Activated T-helper 2 cell treated with anti-CD3 and anti-CD28 coated beads, Interferon-gamma antibody, Interleukin-2, Interleukin-4, amounts not matched to agents 10 μg/mL and 5 μg/mL and 100 μg/mL, durations not matched to agents 14 hours and 24 hours and 36 hours (primary cell): ENCODE measurements at regions not wholly inside any gene's neighbourhood (a gene's known extent, or its start where the extent isn't known, plus 50 kb on each side); places are given as distances from the start of the nearest gene placed in this dataset.
"Not testable (repeated sequence)": the region's sequence is repeated elsewhere in the genome, so short reads cannot be mapped to it uniquely, and the experiment has no call there.

Experiments
- DNase-seq: peaks from one replicate; pipeline ENCODE4 v3.0.0; 2021; ENCODE audit warnings: low spot score
- H3K27ac Mint-ChIP-seq: one replicate; pipeline ENCODE4 v1.8.0; 2021; ENCODE audit warnings: mixed read lengths
- H3K27me3 Mint-ChIP-seq: one replicate; pipeline ENCODE4 v1.8.0; 2021; ENCODE audit warnings: low read depth, mixed read lengths
- H3K36me3 Mint-ChIP-seq: one replicate; pipeline ENCODE4 v1.8.0; 2021; ENCODE audit warnings: low read depth, mixed read lengths
- H3K4me1 Mint-ChIP-seq: one replicate; pipeline ENCODE4 v1.8.0; 2021; ENCODE audit warnings: low read depth, mixed read lengths
- H3K4me3 Mint-ChIP-seq: one replicate; pipeline ENCODE4 v1.8.0; 2021; ENCODE audit warnings: low read depth, mild to moderate bottlenecking, moderate library complexity, mixed read lengths
- H3K9me3 Mint-ChIP-seq: one replicate; pipeline ENCODE4 v1.8.0; 2021; ENCODE audit warnings: mixed read lengths
- intact Hi-C: fragments of 100-400 bp; cut with micrococcal nuclease; formaldehyde crosslinking; loops from one replicate; pipeline ENCODE4 v1.15.1; 2023

GRCh38 chr1:164087906-164088453 is 471.0 kb upstream of the PBX1 start:
- H3K4me1 Mint-ChIP-seq, result no peaks in the 10 kb centered on the region
- no peak for DNase-seq
- no peaks in the 10 kb centered on the region for H3K27me3 Mint-ChIP-seq
- no peak overlapping the region for H3K27ac Mint-ChIP-seq
- H3K9me3 Mint-ChIP-seq, result peaks cover 28% of the 10 kb centered on the region
- H3K36me3 Mint-ChIP-seq, result no peaks in the 10 kb centered on the region
- H3K4me3 Mint-ChIP-seq, result no peak overlapping the region
- intact Hi-C loops, result no loop called here

- no peak for DNase-seq
Measured at GRCh38 chr1:164092603-164093353, 466.2 kb upstream of the PBX1 start.

GRCh38 chr1:164093543-164093942 is 465.4 kb upstream of the PBX1 start:
- no peaks in the 10 kb centered on the region for H3K4me1 Mint-ChIP-seq
- intact Hi-C loops, result no loop called here
- H3K27me3 Mint-ChIP-seq, result no peaks in the 10 kb centered on the region
- no peaks in the 10 kb centered on the region for H3K36me3 Mint-ChIP-seq
- no peak overlapping the region for H3K4me3 Mint-ChIP-seq
- no peak for DNase-seq
- H3K9me3 Mint-ChIP-seq, result peaks cover 21% of the 10 kb centered on the region
- H3K27ac Mint-ChIP-seq, result no peak overlapping the region

More at GRCh38 chr1:164092603-164093353, 466.2 kb upstream of the PBX1 start:
- H3K9me3 Mint-ChIP-seq, result peaks cover 28% of the 10 kb centered on the region
- H3K27me3 Mint-ChIP-seq, result no peaks in the 10 kb centered on the region
- H3K4me1 Mint-ChIP-seq, result no peaks in the 10 kb centered on the region
- intact Hi-C loops, result no loop called here
- no peaks in the 10 kb centered on the region for H3K36me3 Mint-ChIP-seq
- H3K4me3 Mint-ChIP-seq, result no peak overlapping the region
- H3K27ac Mint-ChIP-seq, result no peak overlapping the region

DNA sequence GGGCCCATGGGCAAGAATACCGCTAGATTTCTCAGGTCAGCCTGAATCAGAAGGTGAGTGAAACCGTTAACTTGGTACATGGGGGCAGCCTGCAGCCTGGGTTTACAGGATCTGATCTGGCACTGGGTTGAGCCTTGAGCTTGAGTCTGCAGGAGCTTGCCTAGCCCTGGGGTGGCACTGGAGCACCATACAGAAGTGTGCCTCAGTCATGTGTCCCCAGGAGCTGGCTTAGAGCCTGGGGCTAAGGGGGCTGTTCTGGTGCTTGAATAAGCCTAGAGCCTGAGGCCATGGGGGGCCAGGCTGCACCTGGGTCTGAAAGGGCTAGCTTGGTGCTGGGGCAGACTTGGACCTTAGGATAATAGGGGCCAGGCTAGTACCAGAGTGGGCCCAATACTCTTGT is 457.2 kb upstream of the PBX1 start:
- no peak overlapping the region for H3K27ac Mint-ChIP-seq
- H3K4me3 Mint-ChIP-seq, result no peak overlapping the region
- no peak for DNase-seq
- no peaks in the 10 kb centered on the region for H3K4me1 Mint-ChIP-seq
- intact Hi-C loops, result no loop called here
- H3K36me3 Mint-ChIP-seq, result no peaks in the 10 kb centered on the region
- H3K27me3 Mint-ChIP-seq, result no peaks in the 10 kb centered on the region
- peaks cover 3% of the 10 kb centered on the region for H3K9me3 Mint-ChIP-seq

DNA sequence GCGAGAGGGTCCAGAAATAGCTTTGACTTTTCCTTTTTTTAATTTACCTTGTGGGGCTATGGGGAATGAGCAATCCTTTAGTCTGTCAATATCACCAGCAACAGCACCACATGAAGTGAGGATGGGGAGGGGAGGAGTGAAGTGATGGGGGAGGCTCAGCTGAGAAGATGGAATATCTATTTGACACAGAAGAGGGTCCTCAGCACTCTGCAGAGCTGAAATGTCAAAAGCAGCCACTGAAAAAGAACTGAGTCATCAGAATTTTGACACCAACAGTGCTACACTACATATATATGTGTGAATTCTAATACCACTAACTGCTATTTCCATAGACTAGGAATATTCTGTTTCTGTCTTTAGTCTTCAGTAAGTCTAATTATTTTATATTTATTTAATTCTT is 427.0 kb upstream of the PBX1 start:
- intact Hi-C loops, result no loop called here
- no peak for DNase-seq
- H3K9me3 Mint-ChIP-seq, result peaks cover 7% of the 10 kb centered on the region
- H3K4me1 Mint-ChIP-seq, result no peaks in the 10 kb centered on the region
- H3K27ac Mint-ChIP-seq, result no peak overlapping the region
- no peak overlapping the region for H3K4me3 Mint-ChIP-seq
- H3K36me3 Mint-ChIP-seq, result no peaks in the 10 kb centered on the region
- no peaks in the 10 kb centered on the region for H3K27me3 Mint-ChIP-seq

DNA sequence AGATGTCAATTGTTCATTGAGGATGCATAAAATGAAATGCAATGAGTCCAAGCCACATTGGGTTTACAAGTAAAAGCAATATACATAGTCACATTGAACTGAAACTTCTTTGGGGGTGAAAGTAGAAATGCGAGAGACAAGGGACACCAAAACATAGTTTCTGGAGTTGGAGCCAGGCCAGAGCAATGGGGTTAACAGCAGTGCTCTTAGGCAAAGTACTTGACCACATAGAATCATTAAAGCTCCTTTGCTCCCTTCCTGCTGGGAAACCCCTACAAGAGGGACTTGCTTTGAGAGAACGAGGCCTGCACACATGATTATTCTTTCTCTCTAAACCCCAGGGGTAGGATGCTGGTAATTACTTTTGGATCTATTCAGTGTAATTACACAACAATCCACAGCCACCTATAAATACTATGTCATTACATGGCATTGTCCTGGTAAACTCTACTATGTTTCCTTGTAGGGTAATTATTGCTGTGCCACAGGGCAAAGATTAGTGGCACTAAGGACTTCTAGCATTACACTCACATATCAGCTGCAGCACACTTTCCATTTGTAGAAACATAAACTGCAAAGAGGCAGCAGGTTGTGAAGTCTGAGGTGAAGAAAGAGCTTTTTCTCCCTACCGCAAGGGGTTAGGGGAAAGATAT is 421.6 kb upstream of the PBX1 start:
- intact Hi-C loops, result no loop called here
- Mint-ChIP-seq H3K4me1 (no peaks in the 10 kb centered on the region), H3K36me3 (no peaks in the 10 kb centered on the region), H3K27ac (no peak overlapping the region), H3K9me3 (peaks cover 10% of the 10 kb centered on the region), H3K4me3 (no peak overlapping the region), H3K27me3 (no peaks in the 10 kb centered on the region)
- DNase-seq, result no peak

DNA sequence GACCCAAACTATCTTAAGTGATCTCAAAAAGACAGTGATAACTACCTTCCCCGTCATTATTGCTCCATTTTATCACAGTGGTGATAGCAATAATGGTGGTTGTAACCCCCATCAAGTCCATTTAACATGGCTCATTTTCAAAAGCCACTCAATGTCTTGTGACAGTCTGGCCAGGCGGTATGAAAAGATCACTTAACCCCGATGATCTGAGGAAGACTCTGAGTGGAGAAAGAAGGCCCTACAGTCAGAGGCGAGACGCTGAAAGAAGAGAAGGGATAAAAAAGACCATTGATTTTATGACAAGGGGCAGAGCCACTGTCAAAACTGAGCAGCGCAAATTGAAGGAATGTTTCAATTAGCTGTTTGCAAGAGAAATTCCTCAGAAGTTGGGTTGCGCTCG is 417.2 kb upstream of the PBX1 start:
- H3K27me3 Mint-ChIP-seq, result no peaks in the 10 kb centered on the region
- DNase-seq, result no peak
- peaks cover 35% of the 10 kb centered on the region for H3K9me3 Mint-ChIP-seq
- intact Hi-C loops, result no loop called here
- H3K4me1 Mint-ChIP-seq, result no peaks in the 10 kb centered on the region
- no peak overlapping the region for H3K27ac Mint-ChIP-seq
- H3K36me3 Mint-ChIP-seq, result no peaks in the 10 kb centered on the region
- H3K4me3 Mint-ChIP-seq, result no peak overlapping the region

DNA sequence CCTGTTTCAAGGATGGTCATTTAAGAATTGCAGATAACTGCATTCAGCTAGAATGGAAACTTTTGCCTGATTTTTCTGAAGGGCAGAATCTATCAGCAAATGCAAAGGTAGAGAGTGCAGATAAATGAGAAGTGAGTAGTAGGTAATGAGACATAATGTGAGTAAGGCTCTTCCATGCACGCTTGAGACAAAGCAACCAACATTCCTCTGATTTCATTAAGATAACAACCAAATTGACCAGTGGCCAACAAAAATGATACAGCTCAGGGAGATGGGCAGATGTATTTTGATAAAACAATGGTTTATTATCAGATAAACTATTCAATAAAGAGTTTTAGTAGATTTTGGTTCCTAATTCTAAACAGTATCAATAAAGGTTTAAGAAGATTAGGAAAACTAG is 404.4 kb upstream of the PBX1 start:
- H3K4me1 Mint-ChIP-seq, result no peaks in the 10 kb centered on the region
- H3K9me3 Mint-ChIP-seq, result peaks cover 50% of the 10 kb centered on the region

GRCh38 chr1:164155347-164155746 is 403.6 kb upstream of the PBX1 start:
- Mint-ChIP-seq H3K27me3 (no peaks in the 10 kb centered on the region), H3K9me3 (peaks cover 53% of the 10 kb centered on the region), H3K36me3 (no peaks in the 10 kb centered on the region), H3K4me3 (no peak overlapping the region), H3K27ac (no peak overlapping the region), H3K4me1 (no peaks in the 10 kb centered on the region)
- intact Hi-C loops, result no loop called here
- DNase-seq, result no peak

More for the DNA sequence above, 404.4 kb upstream of the PBX1 start:
- no peak for DNase-seq
- Mint-ChIP-seq H3K27me3 (no peaks in the 10 kb centered on the region), H3K27ac (no peak overlapping the region), H3K36me3 (no peaks in the 10 kb centered on the region), H3K4me3 (no peak overlapping the region)
- intact Hi-C loops, result no loop called here

GRCh38 chr1:164163289-164163849 is 395.6 kb upstream of the PBX1 start:
- intact Hi-C loops, result no loop called here
- no peak for DNase-seq
- Mint-ChIP-seq H3K4me1 (no peaks in the 10 kb centered on the region), H3K4me3 (no peak overlapping the region), H3K36me3 (no peaks in the 10 kb centered on the region), H3K27ac (no peak overlapping the region), H3K27me3 (no peaks in the 10 kb centered on the region), H3K9me3 (peaks cover 45% of the 10 kb centered on the region)

- H3K27me3 Mint-ChIP-seq, result no peaks in the 10 kb centered on the region
- intact Hi-C loops, result no loop called here
Measured at GRCh38 chr1:164165466-164165865, 393.5 kb upstream of the PBX1 start.

GRCh38 chr1:164166454-164166853 is 392.5 kb upstream of the PBX1 start:
- H3K27ac Mint-ChIP-seq, H3K36me3 Mint-ChIP-seq, DNase-seq, intact Hi-C loops, H3K4me3 Mint-ChIP-seq, H3K4me1 Mint-ChIP-seq, H3K27me3 Mint-ChIP-seq: not testable (repeated sequence)
- H3K9me3 Mint-ChIP-seq, result peaks cover 55% of the 10 kb centered on the region

More at GRCh38 chr1:164165466-164165865, 393.5 kb upstream of the PBX1 start:
- Mint-ChIP-seq H3K27ac (no peak overlapping the region), H3K4me3 (no peak overlapping the region), H3K36me3 (no peaks in the 10 kb centered on the region), H3K4me1 (no peaks in the 10 kb centered on the region), H3K9me3 (peaks cover 58% of the 10 kb centered on the region)
- no peak for DNase-seq

DNA sequence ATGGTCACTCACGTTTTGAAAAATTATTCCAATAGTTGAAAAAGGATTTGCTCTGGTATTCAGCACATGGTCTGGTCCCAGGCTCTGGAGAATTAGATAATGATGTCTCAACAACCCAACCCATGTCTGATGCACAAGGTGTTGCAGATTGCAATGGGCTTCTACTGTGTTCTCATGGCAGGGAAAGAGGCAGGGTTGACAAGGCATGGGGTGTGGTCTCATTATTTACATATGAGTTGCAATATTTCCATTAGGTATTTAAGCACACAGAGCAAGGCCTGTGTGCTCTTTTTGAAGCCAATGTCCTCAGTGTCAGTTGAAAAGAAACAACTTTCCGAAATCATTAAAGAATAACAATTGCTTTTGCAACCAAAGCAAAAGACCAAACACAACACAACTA is 381.9 kb upstream of the PBX1 start:
- no peak overlapping the region for H3K4me3 Mint-ChIP-seq
- H3K4me1 Mint-ChIP-seq, result no peaks in the 10 kb centered on the region
- no peak overlapping the region for H3K27ac Mint-ChIP-seq
- no peaks in the 10 kb centered on the region for H3K36me3 Mint-ChIP-seq
- H3K27me3 Mint-ChIP-seq, result no peaks in the 10 kb centered on the region
- intact Hi-C loops, result no loop called here
- H3K9me3 Mint-ChIP-seq, result peaks cover 45% of the 10 kb centered on the region
- no peak for DNase-seq
